ENCODE measurements at regions not wholly inside any gene's neighbourhood (a gene's known extent, or its start where the extent isn't known, plus 50 kb on each side); places are given as distances from the start of the nearest gene placed in this dataset.

DNA sequence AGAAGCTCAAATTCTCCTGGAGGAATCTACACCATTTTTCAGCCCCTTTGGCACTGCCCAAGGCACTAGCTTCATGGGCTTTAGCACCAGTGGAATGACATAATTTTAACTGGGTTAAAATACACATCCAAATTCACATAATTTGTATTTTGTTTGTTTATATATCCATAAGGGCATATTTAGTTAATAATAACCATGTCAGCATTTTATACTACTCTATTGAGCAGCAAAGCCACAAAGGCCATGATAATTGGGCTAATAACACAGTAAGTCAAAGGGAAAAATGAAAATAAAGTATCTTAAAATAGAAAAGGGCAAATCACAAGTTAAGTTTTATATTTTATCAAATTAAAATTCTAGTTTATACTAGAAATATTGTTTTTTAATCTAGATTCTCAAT lies 262.7 kb upstream of the TACR3 start:
- Histone ChIP-seq H3K14ac (ENCODE audit: insufficient read depth, low read length) (no peak overlapping the region), H3K9ac (ENCODE audit: extremely low read depth, insufficient read length, low read length) (no peak overlapping the region), H3T11ph (ENCODE audit: low read length) (no peak overlapping the region), H3K4me1 (ENCODE audit: insufficient read depth, low read length) (no peaks in the 10 kb centered on the region), H3K79me1 (ENCODE audit: insufficient read depth, low read depth, low read length, poor library complexity, severe bottlenecking) (no peaks in the 10 kb centered on the region), H2AFZ (ENCODE audit: low read length) (no peak overlapping the region), H3K79me2 (ENCODE audit: insufficient read depth, low read length) (no peaks in the 10 kb centered on the region), H4K91ac (ENCODE audit: insufficient read length, low read depth, low read length) (no peak overlapping the region), H2BK12ac (ENCODE audit: insufficient read length, low read depth, low read length) (no peak overlapping the region), H3K56ac (ENCODE audit: insufficient read length, low read depth, low read length) (no peak overlapping the region), H4K8ac (replicated peaks; ENCODE audit: insufficient read length, low read depth, low read length) (no peak overlapping the region), H4K20me1 (ENCODE audit: control insufficient read depth, insufficient read depth, insufficient read length) (no peaks in the 10 kb centered on the region), H2BK120ac (ENCODE audit: low read depth, low read length, poor library complexity, severe bottlenecking) (no peak overlapping the region), H2BK5ac (ENCODE audit: insufficient read length, low read length) (no peak overlapping the region), H3K27me3 (ENCODE audit: insufficient read depth, low read length) (no peaks in the 10 kb centered on the region), H3K27ac (ENCODE audit: insufficient read length, low read depth, low read length) (no peak overlapping the region), H4K5ac (ENCODE audit: insufficient read length, low read depth, low read length) (no peak overlapping the region), H2BK15ac (ENCODE audit: low read depth, low read length) (no peak overlapping the region), H3K4me2 (ENCODE audit: insufficient read depth, insufficient read length, low read length) (no peak overlapping the region), H3K9me3 (ENCODE audit: control insufficient read depth, low read depth, low read length) (no peaks in the 10 kb centered on the region), H3K23me2 (ENCODE audit: insufficient read length, low read depth, low read length, poor library complexity, severe bottlenecking) (no peaks in the 10 kb centered on the region), H2BK20ac (ENCODE audit: low read depth, low read length, poor library complexity, severe bottlenecking) (no peak overlapping the region), H3K4ac (ENCODE audit: low read depth, low read length) (no peak overlapping the region), H2AK5ac (ENCODE audit: insufficient read length, low read length) (no peak overlapping the region), H3K23ac (ENCODE audit: insufficient read length, low read depth, low read length) (no peak overlapping the region), H3K18ac (ENCODE audit: insufficient read length, low read depth, low read length) (no peak overlapping the region)
- H3K27ac Mint-ChIP-seq = no peak overlapping the region
- no peaks in the 10 kb centered on the region for H3K27me3 Mint-ChIP-seq (ENCODE audit: low read depth)
- no peak overlapping the region for H3K4me3 Mint-ChIP-seq
- DNase-seq = no peak
- H3K36me3 Mint-ChIP-seq (ENCODE audit: insufficient read depth in 1 of 3, low read depth in 3 of 3) = peaks cover 0 to 10% (median 2%) of the 10 kb centered on the region in 3 experiments; a peak in 3 of 7 replicates
- peaks cover 6 to 10% of the 10 kb centered on the region in 2 experiments; a peak in 4 of 5 replicates for H3K9me3 Mint-ChIP-seq
- no peaks in the 10 kb centered on the region for H3K4me1 Mint-ChIP-seq
- TF ChIP-seq, protein P1, sequence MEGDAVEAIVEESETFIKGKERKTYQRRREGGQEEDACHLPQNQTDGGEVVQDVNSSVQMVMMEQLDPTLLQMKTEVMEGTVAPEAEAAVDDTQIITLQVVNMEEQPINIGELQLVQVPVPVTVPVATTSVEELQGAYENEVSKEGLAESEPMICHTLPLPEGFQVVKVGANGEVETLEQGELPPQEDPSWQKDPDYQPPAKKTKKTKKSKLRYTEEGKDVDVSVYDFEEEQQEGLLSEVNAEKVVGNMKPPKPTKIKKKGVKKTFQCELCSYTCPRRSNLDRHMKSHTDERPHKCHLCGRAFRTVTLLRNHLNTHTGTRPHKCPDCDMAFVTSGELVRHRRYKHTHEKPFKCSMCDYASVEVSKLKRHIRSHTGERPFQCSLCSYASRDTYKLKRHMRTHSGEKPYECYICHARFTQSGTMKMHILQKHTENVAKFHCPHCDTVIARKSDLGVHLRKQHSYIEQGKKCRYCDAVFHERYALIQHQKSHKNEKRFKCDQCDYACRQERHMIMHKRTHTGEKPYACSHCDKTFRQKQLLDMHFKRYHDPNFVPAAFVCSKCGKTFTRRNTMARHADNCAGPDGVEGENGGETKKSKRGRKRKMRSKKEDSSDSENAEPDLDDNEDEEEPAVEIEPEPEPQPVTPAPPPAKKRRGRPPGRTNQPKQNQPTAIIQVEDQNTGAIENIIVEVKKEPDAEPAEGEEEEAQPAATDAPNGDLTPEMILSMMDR (conservative IDR thresholded peaks at IDR 0.05) = no peak

Measured in H9 (cell line).